ENCODE measurements at regions not wholly inside any gene's neighbourhood (a gene's known extent, or its start where the extent isn't known, plus 50 kb on each side); places are given as distances from the start of the nearest gene placed in this dataset.
"Not testable (repeated sequence)": the region's sequence is repeated elsewhere in the genome, so short reads cannot be mapped to it uniquely, and the experiment has no call there.

DNA sequence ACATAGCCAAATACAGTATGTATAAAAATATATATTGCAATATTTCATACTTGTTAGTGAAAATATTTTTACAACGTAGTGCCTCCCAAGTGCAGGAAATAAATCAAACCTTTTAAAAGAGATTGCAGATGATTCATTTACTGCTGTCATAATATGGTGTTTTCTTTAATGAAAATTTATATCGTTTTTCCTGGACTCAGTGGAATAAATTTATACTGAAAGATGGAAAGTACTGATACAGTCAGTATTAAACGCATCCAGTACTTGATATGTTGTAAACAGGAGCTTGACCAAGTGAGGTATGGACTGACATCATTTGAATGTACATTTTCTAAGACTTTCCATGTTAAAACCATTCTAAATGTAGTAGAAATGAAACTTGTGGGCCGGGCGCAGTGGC lies 143.4 kb upstream of the ZNF608 start:
- Mint-ChIP-seq H3K27ac (ENCODE audit: unreplicated experiment) (no peak overlapping the region), H3K9me3 (ENCODE audit: unreplicated experiment) (no peaks in the 10 kb centered on the region), H3K36me3 (ENCODE audit: insufficient read depth, unreplicated experiment) (no peaks in the 10 kb centered on the region), H3K27me3 (ENCODE audit: insufficient read depth, unreplicated experiment) (no peaks in the 10 kb centered on the region), H3K4me3 (ENCODE audit: unreplicated experiment) (no peak overlapping the region), H3K4me1 (ENCODE audit: low read depth, unreplicated experiment) (peaks cover 9% of the 10 kb centered on the region)
- Histone ChIP-seq H3K4me1 (peaks cover 23% of the 10 kb centered on the region), H3K4me3 (ENCODE audit: low read depth, low read length) (no peak overlapping the region), H3K9me3 (no peaks in the 10 kb centered on the region; the same call in 1 of the 2 replicates), H3K36me3 (ENCODE audit: control insufficient read depth, insufficient read depth, low read length) (no peaks in the 10 kb centered on the region), H3K27me3 (replicated peaks; ENCODE audit: control insufficient read depth, insufficient read depth, low read length) (no peaks in the 10 kb centered on the region)
- intact Hi-C loops (cut with micrococcal nuclease; ENCODE audit: unreplicated experiment) = loop anchor here (5.0 kb wide), 2 partner anchors 143 to 228 kb away; partner anchors contain the start of gene ZNF608
- TF ChIP-seq, protein P1, sequence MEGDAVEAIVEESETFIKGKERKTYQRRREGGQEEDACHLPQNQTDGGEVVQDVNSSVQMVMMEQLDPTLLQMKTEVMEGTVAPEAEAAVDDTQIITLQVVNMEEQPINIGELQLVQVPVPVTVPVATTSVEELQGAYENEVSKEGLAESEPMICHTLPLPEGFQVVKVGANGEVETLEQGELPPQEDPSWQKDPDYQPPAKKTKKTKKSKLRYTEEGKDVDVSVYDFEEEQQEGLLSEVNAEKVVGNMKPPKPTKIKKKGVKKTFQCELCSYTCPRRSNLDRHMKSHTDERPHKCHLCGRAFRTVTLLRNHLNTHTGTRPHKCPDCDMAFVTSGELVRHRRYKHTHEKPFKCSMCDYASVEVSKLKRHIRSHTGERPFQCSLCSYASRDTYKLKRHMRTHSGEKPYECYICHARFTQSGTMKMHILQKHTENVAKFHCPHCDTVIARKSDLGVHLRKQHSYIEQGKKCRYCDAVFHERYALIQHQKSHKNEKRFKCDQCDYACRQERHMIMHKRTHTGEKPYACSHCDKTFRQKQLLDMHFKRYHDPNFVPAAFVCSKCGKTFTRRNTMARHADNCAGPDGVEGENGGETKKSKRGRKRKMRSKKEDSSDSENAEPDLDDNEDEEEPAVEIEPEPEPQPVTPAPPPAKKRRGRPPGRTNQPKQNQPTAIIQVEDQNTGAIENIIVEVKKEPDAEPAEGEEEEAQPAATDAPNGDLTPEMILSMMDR (IDR thresholded peaks at IDR 0.05; ENCODE audit: insufficient read depth in 1 of 2, low read depth in 1 of 2, low read length in 1 of 2, severe bottlenecking in 1 of 2, unreplicated experiment in 1 of 2) = no peak
- BruUV-seq (replicated peaks) = no TSS peak
- DNase-seq = no peak
- CTCF ChIA-PET = no interaction called here
- POLR2A ChIA-PET = no interaction called here

DNA sequence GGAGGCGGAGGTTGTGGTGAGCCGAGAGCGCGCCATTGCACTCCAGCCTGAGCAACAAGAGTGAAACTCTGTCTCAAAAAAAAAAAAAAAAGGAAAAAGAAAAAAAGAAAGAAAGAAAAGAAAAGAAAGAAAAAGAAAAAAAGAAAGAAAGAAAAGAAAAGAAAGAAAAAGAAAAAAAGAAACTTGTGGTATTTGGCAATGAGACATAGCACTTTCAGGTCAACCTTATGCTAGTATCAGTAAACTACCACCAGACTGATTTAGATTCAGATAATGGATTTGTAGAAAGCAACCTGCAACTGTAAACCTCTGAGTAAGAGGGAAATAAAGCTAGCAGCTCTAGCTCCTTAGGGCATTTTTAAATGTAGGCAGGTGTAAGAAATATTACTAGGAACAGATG lies 144.0 kb upstream of the ZNF608 start:
- H3K4me3 ChIP-seq (ENCODE audit: low read depth, low read length); H3K36me3 ChIP-seq (ENCODE audit: control insufficient read depth, insufficient read depth, low read length); H3K27me3 ChIP-seq (replicated peaks; ENCODE audit: control insufficient read depth, insufficient read depth, low read length); H3K4me3 Mint-ChIP-seq (ENCODE audit: unreplicated experiment); H3K4me1 Mint-ChIP-seq (ENCODE audit: low read depth, unreplicated experiment); CTCF ChIA-PET; DNase-seq; intact Hi-C loops (cut with micrococcal nuclease; ENCODE audit: unreplicated experiment); H3K9me3 ChIP-seq; H3K36me3 Mint-ChIP-seq (ENCODE audit: insufficient read depth, unreplicated experiment); H3K9me3 Mint-ChIP-seq (ENCODE audit: unreplicated experiment); BruUV-seq (replicated peaks); POLR2A ChIA-PET; H3K27me3 Mint-ChIP-seq (ENCODE audit: insufficient read depth, unreplicated experiment); H3K27ac Mint-ChIP-seq (ENCODE audit: unreplicated experiment): not testable (repeated sequence)
- H3K4me1 ChIP-seq = peaks cover 23% of the 10 kb centered on the region

DNA sequence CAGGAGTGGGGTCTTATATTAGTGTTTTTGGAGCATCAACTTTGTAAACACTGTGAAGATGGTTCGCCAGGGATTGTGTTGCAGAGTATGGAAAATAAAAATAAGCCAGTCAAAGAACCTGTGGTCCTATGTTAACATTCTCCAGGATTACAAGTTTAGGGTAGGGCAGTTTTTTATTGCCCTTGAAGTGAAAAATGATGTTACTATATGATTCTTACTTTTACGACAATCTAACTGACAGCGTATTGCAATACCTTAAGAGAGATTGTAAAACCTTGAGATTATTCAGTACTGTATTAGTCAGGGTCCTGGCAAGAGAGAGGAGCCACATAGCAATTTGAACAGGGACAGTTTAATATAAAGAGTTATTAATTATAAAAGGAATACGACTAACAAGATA lies 144.7 kb upstream of the ZNF608 start:
- H3K4me1 Mint-ChIP-seq (ENCODE audit: low read depth, unreplicated experiment) = peaks cover 9% of the 10 kb centered on the region
- Histone ChIP-seq H3K27me3 (replicated peaks; ENCODE audit: control insufficient read depth, insufficient read depth, low read length) (no peaks in the 10 kb centered on the region), H3K9me3 (no peaks in the 10 kb centered on the region), H3K4me1 (peaks cover 23% of the 10 kb centered on the region), H3K4me3 (ENCODE audit: low read depth, low read length) (no peak overlapping the region), H3K36me3 (ENCODE audit: control insufficient read depth, insufficient read depth, low read length) (no peaks in the 10 kb centered on the region)
- H3K27me3 Mint-ChIP-seq (ENCODE audit: insufficient read depth, unreplicated experiment) = no peaks in the 10 kb centered on the region
- intact Hi-C loops (cut with micrococcal nuclease; ENCODE audit: unreplicated experiment) = no loop called here
- BruUV-seq (replicated peaks) = no TSS peak
- no peaks in the 10 kb centered on the region for H3K36me3 Mint-ChIP-seq (ENCODE audit: insufficient read depth, unreplicated experiment)
- H3K9me3 Mint-ChIP-seq (ENCODE audit: unreplicated experiment) = no peaks in the 10 kb centered on the region
- H3K27ac Mint-ChIP-seq (ENCODE audit: unreplicated experiment) = no peak overlapping the region
- ChIA-PET CTCF (no interaction called here), POLR2A (no interaction called here)
- TF ChIP-seq, protein P1 (IDR thresholded peaks at IDR 0.05; ENCODE audit: insufficient read depth in 1 of 2, low read depth in 1 of 2, low read length in 1 of 2, severe bottlenecking in 1 of 2, unreplicated experiment in 1 of 2) = no peak
- no peak overlapping the region for H3K4me3 Mint-ChIP-seq (ENCODE audit: unreplicated experiment)
- DNase-seq = no peak
